Neural progenitor cell (in vitro differentiated cells): ENCODE measurements at regions not wholly inside any gene's neighbourhood (a gene's known extent, or its start where the extent isn't known, plus 50 kb on each side); places are given as distances from the start of the nearest gene placed in this dataset.
"Not testable (repeated sequence)": the region's sequence is repeated elsewhere in the genome, so short reads cannot be mapped to it uniquely, and the experiment has no call there.

ENCODE experiments used
- DNase-seq: peaks from one replicate; pipeline ENCODE4 v3.0.0-alpha.2; 2016; ENCODE audit warnings: low spot score
- H2AFZ ChIP-seq: fragments of 200-600 bp; sonication (generic); replicated peaks from 2 replicates; pipeline ENCODE4 v1.6.1; 2016; ENCODE audit warnings: antibody characterized with exemption
- H3F3A ChIP-seq: fragments of 200-600 bp; sonication (generic); 2 replicates; pipeline ENCODE4 v1.6.1; 2016; ENCODE audit warnings: antibody characterized with exemption, low read depth
- H3K27ac ChIP-seq: fragments of 200-600 bp; sonication (generic); 2 replicates; pipeline ENCODE4 v1.5.1; 2016; ENCODE audit warnings: mild to moderate bottlenecking
- H3K27me3 ChIP-seq: fragments of 200-600 bp; sonication (generic); 2 replicates; pipeline ENCODE4 v1.6.1; 2016; ENCODE audit warnings: mild to moderate bottlenecking, moderate library complexity
- H3K36me3 ChIP-seq: fragments of 200-600 bp; sonication (generic); 2 replicates; pipeline ENCODE4 v1.5.1; 2016
- H3K4me1 ChIP-seq: fragments of 200-600 bp; sonication (generic); 2 replicates; pipeline ENCODE4 v1.6.1; 2016; ENCODE audit warnings: mixed run types
- H3K4me2 ChIP-seq: fragments of 200-600 bp; sonication (generic); 2 replicates; pipeline ENCODE4 v1.6.1; 2016
- H3K4me3 ChIP-seq: fragments of 200-600 bp; sonication (generic); 2 replicates; pipeline ENCODE4 v1.5.1; 2016
- H3K79me2 ChIP-seq: fragments of 200-600 bp; sonication (generic); 2 replicates; pipeline ENCODE4 v1.6.1; 2016; ENCODE audit warnings: low read depth
- H3K9ac ChIP-seq: fragments of 200-600 bp; sonication (generic); 2 replicates; pipeline ENCODE4 v1.6.1; 2016
- H3K9me3 ChIP-seq: fragments of 200-600 bp; sonication (generic); 2 replicates; pipeline ENCODE4 v1.5.1; 2016; ENCODE audit warnings: low read depth
- H4K20me1 ChIP-seq: fragments of 200-600 bp; sonication (generic); 2 replicates; pipeline ENCODE4 v1.6.1; 2016; ENCODE audit warnings: low read depth
- H3K27ac Mint-ChIP-seq: 3 replicates; pipeline ENCODE4 v1.8.0; 2021; ENCODE audit warnings: mixed read lengths
- H3K27me3 Mint-ChIP-seq: 2 replicates; pipeline ENCODE4 v1.8.0; 2022; ENCODE audit warnings: low read depth, mild to moderate bottlenecking, inconsistent platforms, moderate library complexity, mixed read lengths; ENCODE audit not compliant: insufficient read depth
- H3K36me3 Mint-ChIP-seq: 3 replicates; pipeline ENCODE4 v1.8.0; 2021; ENCODE audit warnings: mixed read lengths
- H3K4me1 Mint-ChIP-seq: 3 replicates; pipeline ENCODE4 v1.8.0; 2021; ENCODE audit warnings: mixed read lengths
- H3K4me3 Mint-ChIP-seq: 3 replicates; pipeline ENCODE4 v1.8.0; 2021; ENCODE audit warnings: mild to moderate bottlenecking, moderate library complexity, mixed read lengths
- H3K9me3 Mint-ChIP-seq: 3 replicates; pipeline ENCODE4 v1.8.0; 2020; ENCODE audit warnings: mixed read lengths
- CTCF ChIP-seq: fragments of 200-600 bp; sonication (generic); IDR thresholded peaks from 2 replicates; pipeline ENCODE4 v1.5.1; 2017; ENCODE audit warnings: antibody characterized with exemption, mild to moderate bottlenecking
- EZH2 ChIP-seq: fragments of 200-600 bp; sonication (generic); IDR thresholded peaks from 2 replicates; pipeline ENCODE4 v1.6.1; 2017; ENCODE audit warnings: antibody characterized with exemption, mild to moderate bottlenecking, moderate library complexity
- EZH2phosphoT487 ChIP-seq: fragments of 200-600 bp; sonication (generic); IDR thresholded peaks from 2 replicates; pipeline ENCODE4 v1.6.1; 2017; ENCODE audit warnings: antibody characterized with exemption

DNA sequence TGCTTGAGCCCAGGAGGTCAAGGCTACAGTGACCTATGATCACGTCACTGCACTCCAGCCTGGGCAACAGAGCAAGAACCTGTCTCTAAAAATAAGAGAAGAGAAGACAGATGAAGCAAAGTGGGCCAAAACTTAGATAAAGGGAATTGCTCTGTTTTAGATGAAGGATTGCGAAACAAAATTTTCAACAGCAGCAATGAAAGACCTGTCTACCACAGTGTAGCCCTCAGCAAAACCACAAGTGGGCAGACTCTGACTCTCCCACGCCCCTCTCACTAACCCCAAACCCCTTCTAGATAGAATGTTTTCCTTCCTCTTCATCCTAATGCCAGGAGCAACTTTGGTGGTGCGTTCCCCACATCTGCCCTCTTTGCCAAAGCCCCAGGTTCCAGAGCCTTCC lies 105.6 kb upstream of the ALDH3B2 start:
- H3K36me3 Mint-ChIP-seq: no peaks in the 10 kb centered on the region

GRCh38 chr11:67779189-67779875 lies 104.9 kb upstream of the ALDH3B2 start:
- H3F3A ChIP-seq, H3K4me1 Mint-ChIP-seq, H3K27ac Mint-ChIP-seq, H3K9me3 ChIP-seq, H3K36me3 Mint-ChIP-seq, H3K36me3 ChIP-seq, H3K27ac ChIP-seq, H3K27me3 ChIP-seq, H3K9me3 Mint-ChIP-seq, H3K4me2 ChIP-seq, H4K20me1 ChIP-seq, H3K4me1 ChIP-seq, H3K79me2 ChIP-seq, H2AFZ ChIP-seq, DNase-seq, H3K9ac ChIP-seq, H3K4me3 Mint-ChIP-seq, H3K4me3 ChIP-seq: not testable (repeated sequence)
- peaks cover 14% of the 10 kb centered on the region for H3K27me3 Mint-ChIP-seq

More for the DNA sequence above, 105.6 kb upstream of the ALDH3B2 start:
- Histone ChIP-seq H3K4me3 (no peak overlapping the region), H3K79me2 (no peaks in the 10 kb centered on the region), H3K4me1 (no peaks in the 10 kb centered on the region), H3K27ac (no peak overlapping the region), H3K9me3 (no peaks in the 10 kb centered on the region), H3F3A (no peaks in the 10 kb centered on the region), H3K9ac (no peak overlapping the region), H3K4me2 (no peak overlapping the region), H2AFZ (no peak overlapping the region), H3K36me3 (no peaks in the 10 kb centered on the region), H3K27me3 (no peaks in the 10 kb centered on the region), H4K20me1 (no peaks in the 10 kb centered on the region)
- TF ChIP-seq EZH2phosphoT487: no peak
- TF ChIP-seq EZH2: no peak
- TF ChIP-seq CTCF: no peak
- no peak for DNase-seq
- H3K4me3 Mint-ChIP-seq: no peak overlapping the region
- no peaks in the 10 kb centered on the region for H3K9me3 Mint-ChIP-seq
- no peak overlapping the region for H3K27ac Mint-ChIP-seq
- peaks cover 14% of the 10 kb centered on the region for H3K27me3 Mint-ChIP-seq
- H3K4me1 Mint-ChIP-seq: peaks cover 4% of the 10 kb centered on the region

GRCh38 chr11:67776852-67777520 lies 102.6 kb upstream of the ALDH3B2 start:
- Histone ChIP-seq H3F3A (no peaks in the 10 kb centered on the region), H3K4me3 (no peak overlapping the region), H3K79me2 (no peaks in the 10 kb centered on the region), H3K4me1 (no peaks in the 10 kb centered on the region), H3K9me3 (no peaks in the 10 kb centered on the region), H3K4me2 (no peak overlapping the region), H2AFZ (no peak overlapping the region), H4K20me1 (no peaks in the 10 kb centered on the region), H3K27me3 (no peaks in the 10 kb centered on the region), H3K27ac (no peak overlapping the region), H3K9ac (no peak overlapping the region), H3K36me3 (no peaks in the 10 kb centered on the region)
- H3K36me3 Mint-ChIP-seq: no peaks in the 10 kb centered on the region
- H3K27me3 Mint-ChIP-seq: peaks cover 17% of the 10 kb centered on the region
- DNase-seq: no peak
- H3K9me3 Mint-ChIP-seq: no peaks in the 10 kb centered on the region
- TF ChIP-seq CTCF (no peak), EZH2phosphoT487 (no peak), EZH2 (no peak)
- peak overlapping the region; percentile 71 for H3K4me3 Mint-ChIP-seq
- peaks cover 4% of the 10 kb centered on the region for H3K4me1 Mint-ChIP-seq
- H3K27ac Mint-ChIP-seq: no peak overlapping the region

GRCh38 chr11:67774175-67774574 lies 99.8 kb upstream of the ALDH3B2 start:
- not testable (repeated sequence) for H3K4me3 Mint-ChIP-seq, H3K4me1 ChIP-seq

DNA sequence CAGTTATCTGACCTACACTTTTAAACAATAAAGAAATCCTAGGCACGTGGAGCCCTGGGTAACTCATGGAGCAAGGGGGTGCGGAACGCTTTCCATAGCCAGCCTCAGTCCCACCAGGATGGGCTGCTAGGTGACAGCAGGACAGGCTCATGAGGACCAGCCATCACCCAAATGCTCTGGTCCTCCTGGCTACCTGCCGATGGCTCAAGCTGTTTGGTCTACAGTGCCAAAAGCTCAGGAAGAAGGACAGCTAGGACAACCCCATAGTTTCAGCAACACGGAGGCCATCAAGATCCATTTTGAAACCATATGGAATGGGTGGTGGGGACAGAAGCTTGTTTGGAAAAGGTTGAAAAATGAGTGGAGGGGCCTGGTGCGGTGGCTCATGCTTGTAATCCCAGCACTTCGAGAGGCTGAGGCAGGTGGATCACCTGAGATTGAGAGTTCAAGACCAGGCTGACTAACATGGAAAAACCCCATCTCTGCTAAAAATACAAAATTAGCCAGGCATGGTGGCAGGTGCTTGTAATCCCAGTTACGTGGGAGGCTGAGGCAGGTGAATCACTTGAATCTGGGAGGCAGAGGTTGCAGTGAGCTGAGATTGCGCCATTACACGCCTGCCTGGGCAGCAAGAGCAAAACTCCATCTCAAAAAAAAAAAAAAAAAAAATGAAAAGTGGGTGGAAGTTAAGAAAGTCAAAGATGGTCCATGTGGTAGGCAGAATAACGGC lies 93.7 kb upstream of the ALDH3B2 start:
- not testable (repeated sequence) for H2AFZ ChIP-seq, H3F3A ChIP-seq, H4K20me1 ChIP-seq, H3K4me1 ChIP-seq, H3K4me1 Mint-ChIP-seq, H3K4me3 Mint-ChIP-seq, H3K36me3 ChIP-seq, H3K4me2 ChIP-seq, H3K27me3 ChIP-seq, H3K27ac ChIP-seq, H3K27ac Mint-ChIP-seq, H3K79me2 ChIP-seq, H3K9me3 ChIP-seq, DNase-seq, H3K9ac ChIP-seq, H3K36me3 Mint-ChIP-seq, H3K9me3 Mint-ChIP-seq, H3K27me3 Mint-ChIP-seq, H3K4me3 ChIP-seq

More at GRCh38 chr11:67774175-67774574, 99.8 kb upstream of the ALDH3B2 start:
- not testable (repeated sequence) for H3K9me3 Mint-ChIP-seq, H3K27ac Mint-ChIP-seq, H3K4me1 Mint-ChIP-seq, H3K4me3 ChIP-seq, H3F3A ChIP-seq, H3K27me3 ChIP-seq, H3K36me3 Mint-ChIP-seq, H3K4me2 ChIP-seq, H3K79me2 ChIP-seq, H3K9me3 ChIP-seq, H3K9ac ChIP-seq, H2AFZ ChIP-seq, H3K36me3 ChIP-seq, H4K20me1 ChIP-seq, H3K27ac ChIP-seq, DNase-seq
- peaks cover 13% of the 10 kb centered on the region for H3K27me3 Mint-ChIP-seq

- Mint-ChIP-seq H3K27me3 (peaks cover 11% of the 10 kb centered on the region), H3K4me3 (peak overlapping the region; percentile 23), H3K4me1 (peaks cover 37% of the 10 kb centered on the region)
- not testable (repeated sequence) for H4K20me1 ChIP-seq, H3K4me3 ChIP-seq, H2AFZ ChIP-seq, H3K36me3 ChIP-seq, H3K9me3 Mint-ChIP-seq, H3K36me3 Mint-ChIP-seq, H3K27me3 ChIP-seq, H3K79me2 ChIP-seq, H3K9me3 ChIP-seq, H3K27ac Mint-ChIP-seq, H3K27ac ChIP-seq, H3F3A ChIP-seq, H3K9ac ChIP-seq
- Histone ChIP-seq H3K4me2 (peak overlapping the region; percentile 38), H3K4me1 (peaks cover 13% of the 10 kb centered on the region)
- DNase-seq: peak; percentile 57
Measured at GRCh38 chr11:67761211-67761610, 86.8 kb upstream of the ALDH3B2 start.
